Mammary epithelial cell (primary cell): ENCODE measurements at regions not wholly inside any gene's neighbourhood (a gene's known extent, or its start where the extent isn't known, plus 50 kb on each side); places are given as distances from the start of the nearest gene placed in this dataset.

ENCODE experiments used
- EZH2 ChIP-seq: IDR thresholded peaks from 2 replicates; pipeline ENCODE4 v1.6.1; 2012; ENCODE audit warnings: low read length, inconsistent platforms, borderline replicate concordance
- TF ChIP-seq, protein P1 (sequence below), 2 donors: IDR thresholded peaks in 1 of 2; conservative IDR thresholded peaks in 1 of 2; 2 replicates each; pipeline ENCODE4 v1.5.1; 2011 to 2012; ENCODE audit warnings: inconsistent platforms in 2 of 2, low read length in 2 of 2, mild to moderate bottlenecking in 2 of 2, control low read depth in 1 of 2, low read depth in 1 of 2; ENCODE audit not compliant: insufficient read depth in 1 of 2; ENCODE audit errors: extremely low read depth in 1 of 2

GRCh38 chrX:37956223-37956622 lies 50.1 kb upstream of the SYTL5 start:
- TF ChIP-seq, protein P1, sequence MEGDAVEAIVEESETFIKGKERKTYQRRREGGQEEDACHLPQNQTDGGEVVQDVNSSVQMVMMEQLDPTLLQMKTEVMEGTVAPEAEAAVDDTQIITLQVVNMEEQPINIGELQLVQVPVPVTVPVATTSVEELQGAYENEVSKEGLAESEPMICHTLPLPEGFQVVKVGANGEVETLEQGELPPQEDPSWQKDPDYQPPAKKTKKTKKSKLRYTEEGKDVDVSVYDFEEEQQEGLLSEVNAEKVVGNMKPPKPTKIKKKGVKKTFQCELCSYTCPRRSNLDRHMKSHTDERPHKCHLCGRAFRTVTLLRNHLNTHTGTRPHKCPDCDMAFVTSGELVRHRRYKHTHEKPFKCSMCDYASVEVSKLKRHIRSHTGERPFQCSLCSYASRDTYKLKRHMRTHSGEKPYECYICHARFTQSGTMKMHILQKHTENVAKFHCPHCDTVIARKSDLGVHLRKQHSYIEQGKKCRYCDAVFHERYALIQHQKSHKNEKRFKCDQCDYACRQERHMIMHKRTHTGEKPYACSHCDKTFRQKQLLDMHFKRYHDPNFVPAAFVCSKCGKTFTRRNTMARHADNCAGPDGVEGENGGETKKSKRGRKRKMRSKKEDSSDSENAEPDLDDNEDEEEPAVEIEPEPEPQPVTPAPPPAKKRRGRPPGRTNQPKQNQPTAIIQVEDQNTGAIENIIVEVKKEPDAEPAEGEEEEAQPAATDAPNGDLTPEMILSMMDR (conservative IDR thresholded peaks at IDR 0.05 in 1 of 2, IDR thresholded peaks at IDR 0.05 in 1 of 2; ENCODE audit: extremely low read depth in 1 of 2, insufficient read depth in 1 of 2, low read depth in 1 of 2, low read length in 2 of 2) = no peak
- no peak for TF ChIP-seq EZH2
